Astrocyte (in vitro differentiated cells and primary cell): ENCODE measurements at regions not wholly inside any gene's neighbourhood (a gene's known extent, or its start where the extent isn't known, plus 50 kb on each side); places are given as distances from the start of the nearest gene placed in this dataset.

Source experiments
- CTCF ChIP-seq: IDR thresholded peaks from 2 replicates; pipeline ENCODE4 v1.5.1; 2011; ENCODE audit warnings: low read depth, mild to moderate bottlenecking, inconsistent platforms, low read length, moderate library complexity; ENCODE audit not compliant: insufficient read depth
- EZH2 ChIP-seq: IDR thresholded peaks from 2 replicates; pipeline ENCODE4 v1.6.1; 2012; ENCODE audit warnings: mild to moderate bottlenecking, low read length, inconsistent platforms; ENCODE audit not compliant: insufficient read depth

DNA sequence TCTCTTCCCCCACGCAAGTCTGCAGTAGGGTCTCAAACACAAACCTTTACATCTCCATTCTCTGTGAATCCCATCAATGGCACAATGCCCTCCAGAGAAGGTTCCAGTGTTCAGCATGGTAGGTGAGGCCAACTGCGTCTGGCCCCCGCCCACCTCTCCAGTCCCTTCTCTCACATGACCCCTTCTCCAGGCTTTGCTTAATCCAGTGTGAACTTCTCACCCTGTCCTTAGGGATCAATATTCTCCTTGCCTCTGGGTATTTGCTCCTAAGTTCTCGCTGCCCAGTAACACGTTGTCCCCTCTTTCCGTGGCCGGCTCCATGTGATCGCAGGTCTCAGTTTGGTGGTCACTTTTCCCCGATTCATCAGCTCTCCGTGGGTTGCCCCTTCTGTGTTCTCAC is 225.1 kb upstream of the PMEPA1 start:
- TF ChIP-seq CTCF (no peak), EZH2 (no peak)
